ENCODE measurements at regions not wholly inside any gene's neighbourhood (a gene's known extent, or its start where the extent isn't known, plus 50 kb on each side); places are given as distances from the start of the nearest gene placed in this dataset.

DNA sequence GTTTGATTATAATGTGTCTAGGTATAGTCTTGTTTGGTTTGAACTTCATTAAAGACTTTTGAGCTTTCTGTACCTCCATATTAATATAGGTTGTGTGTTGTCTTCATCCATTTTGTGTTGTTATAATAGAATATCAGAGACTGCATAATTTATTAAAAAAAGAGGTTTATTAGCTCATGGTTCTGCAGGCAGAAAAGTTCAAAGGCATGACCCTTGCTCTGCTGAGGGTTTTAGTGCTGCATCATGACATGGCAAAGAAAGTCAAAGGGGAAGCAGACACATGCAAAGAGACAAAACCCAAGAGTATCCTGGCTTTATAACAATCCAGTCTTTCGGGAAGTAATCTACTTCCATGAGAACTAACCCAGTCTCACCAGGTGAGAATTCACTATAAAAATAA is 358.2 kb downstream of the EDEM1 start:
- TF ChIP-seq DDX20 (tag; IDR thresholded peaks at IDR 0.05; ENCODE audit: low read depth) (no peak), NR3C1 (CRISPR knock-in tag; IDR thresholded peaks at IDR 0.05) (no peak), MCM2 (IDR thresholded peaks at IDR 0.05; ENCODE audit: low read depth) (no peak), HCFC1 (IDR thresholded peaks at IDR 0.05; ENCODE audit: low read depth, low read length) (no peak), MAFG (tag; conservative IDR thresholded peaks at IDR 0.05) (no peak), ESRRA (IDR thresholded peaks at IDR 0.05; ENCODE audit: borderline replicate concordance, low read depth) (no peak), HOXB6 (CRISPR knock-in tag; IDR thresholded peaks at IDR 0.05; ENCODE audit: borderline replicate concordance) (no peak), MTA1 (IDR thresholded peaks at IDR 0.05; ENCODE audit: borderline replicate concordance) (no peak), CREBBP (IDR thresholded peaks at IDR 0.05; ENCODE audit: low read depth, low read length) (no peak), CBX8 (IDR thresholded peaks at IDR 0.05; ENCODE audit: borderline replicate concordance, extremely low read depth, low read depth, low read length, poor library complexity, severe bottlenecking) (no peak)
- TF ChIP-seq, protein P1, sequence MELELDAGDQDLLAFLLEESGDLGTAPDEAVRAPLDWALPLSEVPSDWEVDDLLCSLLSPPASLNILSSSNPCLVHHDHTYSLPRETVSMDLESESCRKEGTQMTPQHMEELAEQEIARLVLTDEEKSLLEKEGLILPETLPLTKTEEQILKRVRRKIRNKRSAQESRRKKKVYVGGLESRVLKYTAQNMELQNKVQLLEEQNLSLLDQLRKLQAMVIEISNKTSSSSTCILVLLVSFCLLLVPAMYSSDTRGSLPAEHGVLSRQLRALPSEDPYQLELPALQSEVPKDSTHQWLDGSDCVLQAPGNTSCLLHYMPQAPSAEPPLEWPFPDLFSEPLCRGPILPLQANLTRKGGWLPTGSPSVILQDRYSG (tag; conservative IDR thresholded peaks at IDR 0.05; ENCODE audit: low read depth) = no peak
- TF ChIP-seq, protein P2, sequence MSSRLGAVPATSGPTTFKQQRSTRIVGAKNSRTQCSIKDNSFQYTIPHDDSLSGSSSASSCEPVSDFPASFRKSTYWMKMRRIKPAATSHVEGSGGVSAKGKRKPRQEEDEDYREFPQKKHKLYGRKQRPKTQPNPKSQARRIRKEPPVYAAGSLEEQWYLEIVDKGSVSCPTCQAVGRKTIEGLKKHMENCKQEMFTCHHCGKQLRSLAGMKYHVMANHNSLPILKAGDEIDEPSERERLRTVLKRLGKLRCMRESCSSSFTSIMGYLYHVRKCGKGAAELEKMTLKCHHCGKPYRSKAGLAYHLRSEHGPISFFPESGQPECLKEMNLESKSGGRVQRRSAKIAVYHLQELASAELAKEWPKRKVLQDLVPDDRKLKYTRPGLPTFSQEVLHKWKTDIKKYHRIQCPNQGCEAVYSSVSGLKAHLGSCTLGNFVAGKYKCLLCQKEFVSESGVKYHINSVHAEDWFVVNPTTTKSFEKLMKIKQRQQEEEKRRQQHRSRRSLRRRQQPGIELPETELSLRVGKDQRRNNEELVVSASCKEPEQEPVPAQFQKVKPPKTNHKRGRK (tag; IDR thresholded peaks at IDR 0.05) = no peak
- TF ChIP-seq, protein P3, sequence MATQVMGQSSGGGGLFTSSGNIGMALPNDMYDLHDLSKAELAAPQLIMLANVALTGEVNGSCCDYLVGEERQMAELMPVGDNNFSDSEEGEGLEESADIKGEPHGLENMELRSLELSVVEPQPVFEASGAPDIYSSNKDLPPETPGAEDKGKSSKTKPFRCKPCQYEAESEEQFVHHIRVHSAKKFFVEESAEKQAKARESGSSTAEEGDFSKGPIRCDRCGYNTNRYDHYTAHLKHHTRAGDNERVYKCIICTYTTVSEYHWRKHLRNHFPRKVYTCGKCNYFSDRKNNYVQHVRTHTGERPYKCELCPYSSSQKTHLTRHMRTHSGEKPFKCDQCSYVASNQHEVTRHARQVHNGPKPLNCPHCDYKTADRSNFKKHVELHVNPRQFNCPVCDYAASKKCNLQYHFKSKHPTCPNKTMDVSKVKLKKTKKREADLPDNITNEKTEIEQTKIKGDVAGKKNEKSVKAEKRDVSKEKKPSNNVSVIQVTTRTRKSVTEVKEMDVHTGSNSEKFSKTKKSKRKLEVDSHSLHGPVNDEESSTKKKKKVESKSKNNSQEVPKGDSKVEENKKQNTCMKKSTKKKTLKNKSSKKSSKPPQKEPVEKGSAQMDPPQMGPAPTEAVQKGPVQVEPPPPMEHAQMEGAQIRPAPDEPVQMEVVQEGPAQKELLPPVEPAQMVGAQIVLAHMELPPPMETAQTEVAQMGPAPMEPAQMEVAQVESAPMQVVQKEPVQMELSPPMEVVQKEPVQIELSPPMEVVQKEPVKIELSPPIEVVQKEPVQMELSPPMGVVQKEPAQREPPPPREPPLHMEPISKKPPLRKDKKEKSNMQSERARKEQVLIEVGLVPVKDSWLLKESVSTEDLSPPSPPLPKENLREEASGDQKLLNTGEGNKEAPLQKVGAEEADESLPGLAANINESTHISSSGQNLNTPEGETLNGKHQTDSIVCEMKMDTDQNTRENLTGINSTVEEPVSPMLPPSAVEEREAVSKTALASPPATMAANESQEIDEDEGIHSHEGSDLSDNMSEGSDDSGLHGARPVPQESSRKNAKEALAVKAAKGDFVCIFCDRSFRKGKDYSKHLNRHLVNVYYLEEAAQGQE (IDR thresholded peaks at IDR 0.05; ENCODE audit: borderline replicate concordance) = no peak
- TF ChIP-seq, protein P3 (CRISPR knock-in tag; IDR thresholded peaks at IDR 0.05; ENCODE audit: low read depth) = no peak
